NCI-H446 (cell line): ENCODE measurements at regions not wholly inside any gene's neighbourhood (a gene's known extent, or its start where the extent isn't known, plus 50 kb on each side); places are given as distances from the start of the nearest gene placed in this dataset.
A peak's percentile ranks its signal among the peaks of the same experiment; 100 is the strongest.

Source experiments
- DNase-seq, 2 experiments: peaks; one replicate each; lab custom pipeline; 2025; lab: John Stamatoyannopoulos, UW

GRCh38 chr3:30169487-30169886 is 436.9 kb upstream of the TGFBR2 start:
- no peak for DNase-seq

- DNase-seq, result no peak
Observed at GRCh38 chr3:30170681-30171438, 435.5 kb upstream of the TGFBR2 start.

GRCh38 chr3:30174357-30174756 is 432.0 kb upstream of the TGFBR2 start:
- DNase-seq, result no peak

- DNase-seq, result peak; percentile 55 to 75
Observed at GRCh38 chr3:30180310-30181177, 425.9 kb upstream of the TGFBR2 start.

GRCh38 chr3:30181178-30181465 is 425.3 kb upstream of the TGFBR2 start:
- DNase-seq, result no peak

GRCh38 chr3:30181581-30181980 is 424.8 kb upstream of the TGFBR2 start:
- DNase-seq, result no peak

- no peak for DNase-seq
Observed at GRCh38 chr3:30183421-30183820, 423.0 kb upstream of the TGFBR2 start.

- no peak for DNase-seq
Observed at GRCh38 chr3:30184091-30184810, 422.1 kb upstream of the TGFBR2 start.

- DNase-seq, result no peak
Observed at GRCh38 chr3:30185872-30186271, 420.5 kb upstream of the TGFBR2 start.

- DNase-seq, result peak; percentile 39 to 79
Observed at GRCh38 chr3:30186741-30187219, 419.6 kb upstream of the TGFBR2 start.

- no peak for DNase-seq
Observed at GRCh38 chr3:30187366-30187765, 419.0 kb upstream of the TGFBR2 start.

GRCh38 chr3:30188713-30189112 is 417.7 kb upstream of the TGFBR2 start:
- DNase-seq, result peak; percentile 91 to 95

GRCh38 chr3:30189900-30190299 is 416.5 kb upstream of the TGFBR2 start:
- peak; percentile 31 to 79 for DNase-seq

GRCh38 chr3:30193625-30194044 is 412.8 kb upstream of the TGFBR2 start:
- DNase-seq, result peak; percentile 46 to 86

GRCh38 chr3:30195352-30195751 is 411.0 kb upstream of the TGFBR2 start:
- DNase-seq, result no peak

GRCh38 chr3:30198162-30198561 is 408.2 kb upstream of the TGFBR2 start:
- DNase-seq, result no peak

GRCh38 chr3:30199096-30199759 is 407.2 kb upstream of the TGFBR2 start:
- peak; percentile 52 to 82 for DNase-seq

GRCh38 chr3:30199855-30200254 is 406.5 kb upstream of the TGFBR2 start:
- no peak for DNase-seq

GRCh38 chr3:30201715-30202114 is 404.7 kb upstream of the TGFBR2 start:
- DNase-seq, result no peak

- DNase-seq, result no peak
Observed at GRCh38 chr3:30203301-30203700, 403.1 kb upstream of the TGFBR2 start.

GRCh38 chr3:30204126-30204525 is 402.3 kb upstream of the TGFBR2 start:
- DNase-seq, result no peak

- DNase-seq, result no peak
Observed at GRCh38 chr3:30206051-30206450, 400.4 kb upstream of the TGFBR2 start.
